Loucy (cell line): ENCODE measurements at regions not wholly inside any gene's neighbourhood (a gene's known extent, or its start where the extent isn't known, plus 50 kb on each side); places are given as distances from the start of the nearest gene placed in this dataset.

Source experiments
- H2AFZ ChIP-seq: fragments of 200-600 bp; sonication (generic); 2 replicates; pipeline ENCODE4 v1.6.0; 2016; ENCODE audit warnings: antibody characterized with exemption, mild to moderate bottlenecking, low read length, moderate library complexity
- H3F3A ChIP-seq: fragments of 200-600 bp; 2 replicates; pipeline ENCODE4 v1.6.0; 2016; ENCODE audit warnings: antibody characterized with exemption, low read depth, mild to moderate bottlenecking
- H3K27me3 ChIP-seq: fragments of 200-600 bp; sonication (generic); 2 replicates; pipeline ENCODE4 v1.6.1; 2014; ENCODE audit warnings: low read length, mild to moderate bottlenecking; ENCODE audit not compliant: insufficient read depth, poor library complexity, severe bottlenecking
- H3K36me3 ChIP-seq: fragments of 200-600 bp; sonication (generic); 2 replicates; pipeline ENCODE4 v1.6.1; 2016; ENCODE audit warnings: low read length; ENCODE audit not compliant: insufficient read depth
- H3K4me1 ChIP-seq: fragments of 200-600 bp; sonication (generic); 2 replicates; pipeline ENCODE4 v1.5.1; 2014; ENCODE audit warnings: low read length, mild to moderate bottlenecking; ENCODE audit not compliant: insufficient read depth, poor library complexity, severe bottlenecking
- H3K4me2 ChIP-seq: fragments of 200-600 bp; sonication (generic); 2 replicates; pipeline ENCODE4 v1.6.0; 2014; ENCODE audit warnings: antibody characterized with exemption, low read length, low read depth, mild to moderate bottlenecking; ENCODE audit not compliant: poor library complexity, severe bottlenecking
- H3K4me3 ChIP-seq: fragments of 200-600 bp; sonication (generic); 2 replicates; pipeline ENCODE4 v1.5.1; 2014; ENCODE audit warnings: low read length, mild to moderate bottlenecking, mixed read lengths; ENCODE audit not compliant: poor library complexity, severe bottlenecking
- H3K79me2 ChIP-seq: fragments of 200-600 bp; sonication (generic); 2 replicates; pipeline ENCODE4 v1.6.1; 2014; ENCODE audit warnings: low read length; ENCODE audit not compliant: insufficient read depth
- H3K9ac ChIP-seq: fragments of 200-600 bp; sonication (generic); 2 replicates; pipeline ENCODE4 v1.6.0; 2014; ENCODE audit warnings: mild to moderate bottlenecking, low read depth, low read length, moderate library complexity; ENCODE audit not compliant: poor library complexity, severe bottlenecking
- H3K9me2 ChIP-seq: fragments of 200-600 bp; sonication (generic); replicated peaks from 2 replicates; pipeline ENCODE4 v1.6.1; 2016; ENCODE audit warnings: low read depth, low read length, mixed read lengths
- H3K9me3 ChIP-seq: fragments of 200-600 bp; sonication (generic); 2 replicates; pipeline ENCODE4 v1.6.1; 2014; ENCODE audit warnings: mild to moderate bottlenecking, antibody characterized with exemption, low read length, low read depth; ENCODE audit not compliant: insufficient read depth
- H4K20me1 ChIP-seq: fragments of 200-600 bp; sonication (generic); 2 replicates; pipeline ENCODE4 v1.6.0; 2014; ENCODE audit warnings: antibody characterized with exemption, low read length, mild to moderate bottlenecking; ENCODE audit not compliant: insufficient read depth, poor library complexity, severe bottlenecking
- CTCF ChIP-seq: fragments of 200-600 bp; sonication (generic); conservative IDR thresholded peaks from 2 replicates; pipeline ENCODE4 v1.5.1; 2014; ENCODE audit warnings: mild to moderate bottlenecking, antibody characterized with exemption, low read length
- EZH2phosphoT487 ChIP-seq: fragments of 200-600 bp; IDR thresholded peaks from 2 replicates; pipeline ENCODE4 v1.6.1; 2018; ENCODE audit warnings: antibody characterized with exemption, mild to moderate bottlenecking, moderate library complexity, borderline replicate concordance

- no peak overlapping the region for H3K4me3 ChIP-seq
- no peaks in the 10 kb centered on the region for H3K36me3 ChIP-seq
- H3K79me2 ChIP-seq, result peaks cover 5% of the 10 kb centered on the region; the same call in 1 of the 2 replicates
- no peaks in the 10 kb centered on the region for H3F3A ChIP-seq
- H2AFZ ChIP-seq, result no peak overlapping the region
- H3K27me3 ChIP-seq, result no peaks in the 10 kb centered on the region
- no peaks in the 10 kb centered on the region for H4K20me1 ChIP-seq
- no peak overlapping the region for H3K9ac ChIP-seq
- no peaks in the 10 kb centered on the region for H3K9me2 ChIP-seq
- no peak overlapping the region for H3K4me2 ChIP-seq
- no peaks in the 10 kb centered on the region for H3K9me3 ChIP-seq
- H3K4me1 ChIP-seq, result peaks cover 4% of the 10 kb centered on the region
- no peak for TF ChIP-seq EZH2phosphoT487
- no peak for TF ChIP-seq CTCF
Measured at GRCh38 chr13:50459658-50460057, 383.8 kb downstream of the DLEU7 start.

GRCh38 chr13:50460358-50460757 lies 383.1 kb downstream of the DLEU7 start:
- H2AFZ ChIP-seq, result no peak overlapping the region
- H3K9ac ChIP-seq, result no peak overlapping the region
- no peak overlapping the region for H3K4me3 ChIP-seq
- H3K9me2 ChIP-seq, result no peaks in the 10 kb centered on the region
- H3K27me3 ChIP-seq, result no peaks in the 10 kb centered on the region
- H3K36me3 ChIP-seq, result no peaks in the 10 kb centered on the region
- H3K4me1 ChIP-seq, result peaks cover 11% of the 10 kb centered on the region
- TF ChIP-seq EZH2phosphoT487 (no peak), CTCF (no peak)
- no peaks in the 10 kb centered on the region for H3F3A ChIP-seq
- H3K9me3 ChIP-seq, result no peaks in the 10 kb centered on the region
- H3K4me2 ChIP-seq, result no peak overlapping the region
- H4K20me1 ChIP-seq, result no peaks in the 10 kb centered on the region
- H3K79me2 ChIP-seq, result peaks cover 6% of the 10 kb centered on the region; the same call in 1 of the 2 replicates

- Histone ChIP-seq H3K27me3 (no peaks in the 10 kb centered on the region), H3K9me3 (no peaks in the 10 kb centered on the region), H3K4me1 (peaks cover 12% of the 10 kb centered on the region), H3K4me2 (no peak overlapping the region), H3F3A (no peaks in the 10 kb centered on the region), H2AFZ (no peak overlapping the region), H3K79me2 (peaks cover 6% of the 10 kb centered on the region; the same call in 1 of the 2 replicates), H3K9ac (no peak overlapping the region), H3K9me2 (no peaks in the 10 kb centered on the region), H4K20me1 (no peaks in the 10 kb centered on the region), H3K36me3 (no peaks in the 10 kb centered on the region), H3K4me3 (no peak overlapping the region)
- TF ChIP-seq CTCF (no peak), EZH2phosphoT487 (no peak)
Measured at GRCh38 chr13:50461189-50461588, 382.3 kb downstream of the DLEU7 start.
